ENCODE measurements at regions not wholly inside any gene's neighbourhood (a gene's known extent, or its start where the extent isn't known, plus 50 kb on each side); places are given as distances from the start of the nearest gene placed in this dataset.

- DNase-seq: no peak
- H3K27me3 Mint-ChIP-seq: no peaks in the 10 kb centered on the region
- Histone ChIP-seq H3K4me1 (ENCODE audit: insufficient read depth, low read length) (peaks cover 10% of the 10 kb centered on the region), H3K27me3 (ENCODE audit: insufficient read depth, low read length) (no peaks in the 10 kb centered on the region), H3K36me3 (ENCODE audit: insufficient read depth, low read length) (no peaks in the 10 kb centered on the region), H3K27ac (ENCODE audit: low read depth, low read length) (no peak overlapping the region), H3K4me3 (ENCODE audit: low read length in 2 of 2) (no peak overlapping the region), H3K9me3 (ENCODE audit: control insufficient read depth in 1 of 2, low read length in 2 of 2) (no peaks in the 10 kb centered on the region)
- H3K36me3 Mint-ChIP-seq: no peaks in the 10 kb centered on the region
- no peaks in the 10 kb centered on the region for H3K9me3 Mint-ChIP-seq
- peaks cover 5 to 12% (median 8%) of the 10 kb centered on the region in 4 donors for H3K4me1 Mint-ChIP-seq
- intact Hi-C loops (cut with micrococcal nuclease): no loop called here
- H3K4me3 Mint-ChIP-seq: peak overlapping the region in 4 of 8 donors; percentile 22 to 48 (median 34)
- ChIA-PET POLR2A (ENCODE audit: partially characterized antibody) (no interaction called here), CTCF (ENCODE audit: partially characterized antibody) (no interaction called here)
- peak overlapping the region in 1 of 7 donors; percentile 9 for H3K27ac Mint-ChIP-seq
Observed at GRCh38 chr2:41720331-41721251, 327.2 kb upstream of the PKDCC start.

- Histone ChIP-seq H3K27me3 (ENCODE audit: insufficient read depth, low read length) (no peaks in the 10 kb centered on the region), H3K9me3 (ENCODE audit: control insufficient read depth in 1 of 2, low read length in 2 of 2) (no peaks in the 10 kb centered on the region), H3K36me3 (ENCODE audit: insufficient read depth, low read length) (no peaks in the 10 kb centered on the region), H3K4me3 (ENCODE audit: low read length in 2 of 2) (no peak overlapping the region), H3K4me1 (ENCODE audit: insufficient read depth, low read length) (peaks cover 6% of the 10 kb centered on the region), H3K27ac (ENCODE audit: low read depth, low read length) (no peak overlapping the region)
- peaks cover 0 to 5% (median under 1%) of the 10 kb centered on the region in 4 donors for H3K4me1 Mint-ChIP-seq
- no peaks in the 10 kb centered on the region for H3K9me3 Mint-ChIP-seq
- CTCF ChIA-PET (ENCODE audit: partially characterized antibody): no interaction called here
- DNase-seq: no peak
- POLR2A ChIA-PET (ENCODE audit: partially characterized antibody): no interaction called here
- no peaks in the 10 kb centered on the region for H3K27me3 Mint-ChIP-seq
- no peaks in the 10 kb centered on the region for H3K36me3 Mint-ChIP-seq
- intact Hi-C loops (cut with micrococcal nuclease): no loop called here
- H3K4me3 Mint-ChIP-seq: no peak overlapping the region
- no peak overlapping the region for H3K27ac Mint-ChIP-seq
Observed at GRCh38 chr2:41722668-41723369, 325.0 kb upstream of the PKDCC start.

GRCh38 chr2:41723526-41723925 is 324.3 kb upstream of the PKDCC start:
- no peaks in the 10 kb centered on the region for H3K9me3 Mint-ChIP-seq
- no peak overlapping the region for H3K4me3 Mint-ChIP-seq
- H3K4me1 Mint-ChIP-seq: peaks cover 0 to 5% (median 0%) of the 10 kb centered on the region in 4 donors
- H3K27ac ChIP-seq (ENCODE audit: low read depth, low read length): no peak overlapping the region
- H3K27ac Mint-ChIP-seq: no peak overlapping the region
- no peak for DNase-seq
- no peaks in the 10 kb centered on the region for H3K36me3 Mint-ChIP-seq
- peaks cover 6% of the 10 kb centered on the region for H3K4me1 ChIP-seq (ENCODE audit: insufficient read depth, low read length)
- ChIA-PET POLR2A (ENCODE audit: partially characterized antibody) (no interaction called here), CTCF (ENCODE audit: partially characterized antibody) (no interaction called here)
- no peaks in the 10 kb centered on the region for H3K27me3 ChIP-seq (ENCODE audit: insufficient read depth, low read length)
- intact Hi-C loops (cut with micrococcal nuclease): no loop called here
- H3K9me3 ChIP-seq (ENCODE audit: control insufficient read depth in 1 of 2, low read length in 2 of 2): no peaks in the 10 kb centered on the region
- H3K27me3 Mint-ChIP-seq: no peaks in the 10 kb centered on the region
- H3K36me3 ChIP-seq (ENCODE audit: insufficient read depth, low read length): no peaks in the 10 kb centered on the region
- H3K4me3 ChIP-seq (ENCODE audit: low read length in 2 of 2): no peak overlapping the region

GRCh38 chr2:41724465-41724864 is 323.4 kb upstream of the PKDCC start:
- POLR2A ChIA-PET (ENCODE audit: partially characterized antibody): no interaction called here

GRCh38 chr2:41725901-41726300 is 321.9 kb upstream of the PKDCC start:
- H3K27ac Mint-ChIP-seq: no peak overlapping the region
- H3K27me3 Mint-ChIP-seq: peaks cover 3% of the 10 kb centered on the region in 2 donors
- H3K27me3 ChIP-seq (ENCODE audit: insufficient read depth, low read length): no peaks in the 10 kb centered on the region
- no peak overlapping the region for H3K4me3 ChIP-seq (ENCODE audit: low read length in 2 of 2)
- no peak overlapping the region for H3K27ac ChIP-seq (ENCODE audit: low read depth, low read length)
- H3K36me3 ChIP-seq (ENCODE audit: insufficient read depth, low read length): no peaks in the 10 kb centered on the region
- peaks cover 0 to 3% (median 0%) of the 10 kb centered on the region in 8 donors for H3K9me3 Mint-ChIP-seq
- peaks cover 0 to under 1% (median 0%) of the 10 kb centered on the region in 4 donors for H3K4me1 Mint-ChIP-seq
- intact Hi-C loops (cut with micrococcal nuclease): no loop called here
- peaks cover 1% of the 10 kb centered on the region for H3K4me1 ChIP-seq (ENCODE audit: insufficient read depth, low read length)
- H3K4me3 Mint-ChIP-seq: no peak overlapping the region
- POLR2A ChIA-PET (ENCODE audit: partially characterized antibody): no interaction called here
- CTCF ChIA-PET (ENCODE audit: partially characterized antibody): no interaction called here
- no peak for DNase-seq
- no peaks in the 10 kb centered on the region for H3K36me3 Mint-ChIP-seq
- H3K9me3 ChIP-seq (ENCODE audit: control insufficient read depth in 1 of 2, low read length in 2 of 2): no peaks in the 10 kb centered on the region

More at GRCh38 chr2:41724465-41724864, 323.4 kb upstream of the PKDCC start:
- H3K27me3 Mint-ChIP-seq: no peaks in the 10 kb centered on the region
- no peaks in the 10 kb centered on the region for H3K27me3 ChIP-seq (ENCODE audit: insufficient read depth, low read length)
- H3K36me3 ChIP-seq (ENCODE audit: insufficient read depth, low read length): no peaks in the 10 kb centered on the region
- H3K4me1 Mint-ChIP-seq: peaks cover 0 to 5% (median 0%) of the 10 kb centered on the region in 4 donors
- peaks cover 6% of the 10 kb centered on the region for H3K4me1 ChIP-seq (ENCODE audit: insufficient read depth, low read length)
- H3K27ac Mint-ChIP-seq: no peak overlapping the region
- intact Hi-C loops (cut with micrococcal nuclease): no loop called here
- CTCF ChIA-PET (ENCODE audit: partially characterized antibody): no interaction called here
- DNase-seq: no peak
- no peaks in the 10 kb centered on the region for H3K9me3 Mint-ChIP-seq
- no peak overlapping the region for H3K4me3 Mint-ChIP-seq
- no peak overlapping the region for H3K4me3 ChIP-seq (ENCODE audit: low read length in 2 of 2)
- H3K9me3 ChIP-seq (ENCODE audit: control insufficient read depth in 1 of 2, low read length in 2 of 2): no peaks in the 10 kb centered on the region
- H3K36me3 Mint-ChIP-seq: no peaks in the 10 kb centered on the region
- no peak overlapping the region for H3K27ac ChIP-seq (ENCODE audit: low read depth, low read length)

- Histone ChIP-seq H3K27ac (ENCODE audit: low read depth, low read length) (no peak overlapping the region), H3K9me3 (ENCODE audit: control insufficient read depth in 1 of 2, low read length in 2 of 2) (no peaks in the 10 kb centered on the region), H3K36me3 (ENCODE audit: insufficient read depth, low read length) (no peaks in the 10 kb centered on the region), H3K4me1 (ENCODE audit: insufficient read depth, low read length) (no peaks in the 10 kb centered on the region), H3K27me3 (ENCODE audit: insufficient read depth, low read length) (no peaks in the 10 kb centered on the region), H3K4me3 (ENCODE audit: low read length in 2 of 2) (no peak overlapping the region)
- CTCF ChIA-PET (ENCODE audit: partially characterized antibody): no interaction called here
- intact Hi-C loops (cut with micrococcal nuclease): no loop called here
- no peak overlapping the region for H3K4me3 Mint-ChIP-seq
- no peaks in the 10 kb centered on the region for H3K4me1 Mint-ChIP-seq
- peaks cover 4 to 5% of the 10 kb centered on the region in 2 donors for H3K27me3 Mint-ChIP-seq
- no peaks in the 10 kb centered on the region for H3K36me3 Mint-ChIP-seq
- POLR2A ChIA-PET (ENCODE audit: partially characterized antibody): no interaction called here
- no peak overlapping the region for H3K27ac Mint-ChIP-seq
- H3K9me3 Mint-ChIP-seq: peaks cover 0 to 3% (median 0%) of the 10 kb centered on the region in 8 donors
- no peak for DNase-seq
Observed at GRCh38 chr2:41726364-41726763, 321.5 kb upstream of the PKDCC start.

- Mint-ChIP-seq H3K36me3 (no peaks in the 10 kb centered on the region), H3K27ac (no peak overlapping the region), H3K9me3 (peaks cover 0 to 3% (median 0%) of the 10 kb centered on the region in 8 donors), H3K27me3 (peaks cover 4 to 5% of the 10 kb centered on the region in 2 donors), H3K4me3 (no peak overlapping the region), H3K4me1 (no peaks in the 10 kb centered on the region)
- ChIA-PET CTCF (ENCODE audit: partially characterized antibody) (interaction anchor here (0.6 kb wide), 1 partner anchor 505 kb away, joined by 4 read pairs; no protein-coding TSS in a partner anchor), POLR2A (ENCODE audit: partially characterized antibody) (no interaction called here)
- H3K4me3 ChIP-seq (ENCODE audit: low read length in 2 of 2): no peak overlapping the region
- H3K27ac ChIP-seq (ENCODE audit: low read depth, low read length): no peak overlapping the region
- no peaks in the 10 kb centered on the region for H3K9me3 ChIP-seq (ENCODE audit: control insufficient read depth in 1 of 2, low read length in 2 of 2)
- intact Hi-C loops (cut with micrococcal nuclease): no loop called here
- H3K4me1 ChIP-seq (ENCODE audit: insufficient read depth, low read length): no peaks in the 10 kb centered on the region
- no peaks in the 10 kb centered on the region for H3K36me3 ChIP-seq (ENCODE audit: insufficient read depth, low read length)
- no peak for DNase-seq
- no peaks in the 10 kb centered on the region for H3K27me3 ChIP-seq (ENCODE audit: insufficient read depth, low read length)
Observed at GRCh38 chr2:41727152-41727551, 320.7 kb upstream of the PKDCC start.

All from CD4-positive, alpha-beta memory T cell (primary cell).